A549 (cell line): ENCODE measurements at regions not wholly inside any gene's neighbourhood (a gene's known extent, or its start where the extent isn't known, plus 50 kb on each side); places are given as distances from the start of the nearest gene placed in this dataset.

Experiments
- CEBPB ChIP-seq, 2 experiments: fragments of >200 bp in 1 of 2; sonication (Bioruptor Twin) in 1 of 2; formaldehyde crosslinking in 1 of 2; IDR thresholded peaks; 2 replicates each; pipeline ENCODE4 v1.6.1; 2012 to 2016
- POLR2A ChIP-seq: IDR thresholded peaks from 2 replicates; pipeline ENCODE4 v1.6.1; 2012; ENCODE audit warnings: mild to moderate bottlenecking, low read length

GRCh38 chr11:103807806-103808205 is 228.6 kb upstream of the DDI1 start:
- TF ChIP-seq POLR2A (no peak), CEBPB (IDR thresholded peaks at IDR 0.05) (no peak)
